Activated gamma-delta T cell (primary cell): ENCODE measurements at regions not wholly inside any gene's neighbourhood (a gene's known extent, or its start where the extent isn't known, plus 50 kb on each side); places are given as distances from the start of the nearest gene placed in this dataset.

Experiments used
- DNase-seq: peaks from one replicate; lab custom pipeline; 2025; lab: John Stamatoyannopoulos, UW

- no peak for DNase-seq
These were observed 687.9 kb upstream of the CITED2 start for GRCh38 chr6:140062043-140063020.

GRCh38 chr6:140061110-140062042 lies 686.9 kb upstream of the CITED2 start:
- no peak for DNase-seq

GRCh38 chr6:140059947-140060346 lies 685.5 kb upstream of the CITED2 start:
- no peak for DNase-seq

DNA sequence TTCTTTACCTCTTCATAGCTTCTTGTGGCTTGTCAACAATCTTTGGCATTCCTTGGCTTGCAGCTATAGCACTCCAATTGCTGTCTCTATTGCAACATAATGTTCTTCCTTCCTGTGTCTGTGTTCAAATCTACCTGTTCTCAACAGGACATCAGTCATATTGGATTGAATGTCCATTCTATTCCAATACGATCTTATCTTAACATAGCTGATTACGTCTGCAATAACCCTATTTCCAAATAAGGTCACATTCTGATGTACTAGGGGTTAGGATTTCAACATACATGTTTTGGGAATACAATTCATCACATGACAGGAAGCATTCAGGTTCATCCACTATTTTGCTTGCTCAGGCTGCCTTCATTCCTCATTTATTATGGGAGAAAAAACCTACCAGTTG lies 684.4 kb upstream of the CITED2 start:
- DNase-seq: no peak

DNA sequence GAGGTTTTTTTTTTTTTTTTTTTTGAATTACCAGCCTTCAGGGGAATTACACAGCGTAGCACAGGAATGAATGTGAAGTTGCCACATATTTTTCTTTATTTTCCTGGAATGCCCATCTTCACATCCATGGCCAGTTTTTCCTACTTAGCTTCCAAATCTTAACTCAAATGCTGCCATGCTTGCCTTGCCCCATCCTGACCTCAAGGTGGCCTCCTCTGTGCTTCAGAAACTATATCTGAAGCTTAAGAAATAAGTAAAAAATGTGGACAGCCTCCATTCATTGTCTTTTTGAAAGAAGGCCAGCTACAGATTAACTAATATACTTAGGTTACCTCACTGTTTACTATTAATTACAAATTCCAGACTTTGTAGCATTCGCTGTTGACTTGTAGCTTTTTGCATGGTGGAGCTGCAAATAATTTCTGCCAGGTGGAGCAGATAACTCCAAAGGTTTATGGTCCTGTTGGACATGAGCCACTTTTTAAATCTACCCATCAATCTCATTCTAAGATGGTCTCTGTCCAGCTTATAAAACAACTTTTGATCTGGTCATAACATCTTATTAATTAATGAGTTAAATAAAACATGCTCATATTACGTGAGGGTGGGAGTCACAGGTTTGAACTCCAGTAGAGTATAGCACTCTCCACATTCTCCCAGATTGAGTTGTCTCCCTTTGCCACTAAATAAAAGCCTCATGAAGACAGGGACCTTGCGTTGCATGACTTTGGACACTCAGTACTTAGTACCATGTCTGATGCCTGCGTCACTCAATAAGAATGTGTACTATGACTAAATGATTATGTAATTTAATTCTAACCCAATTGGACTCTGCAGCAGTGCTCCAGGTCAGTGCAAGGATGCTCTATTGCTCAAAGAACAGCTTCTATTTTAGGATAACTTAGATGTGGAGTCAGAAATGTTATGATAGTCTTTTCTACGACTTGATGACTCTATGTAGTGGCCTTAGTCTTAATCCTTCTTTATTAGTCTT lies 678.6 kb upstream of the CITED2 start:
- no peak for DNase-seq

- no peak for DNase-seq
These were observed 677.4 kb upstream of the CITED2 start for GRCh38 chr6:140051521-140052512.

DNA sequence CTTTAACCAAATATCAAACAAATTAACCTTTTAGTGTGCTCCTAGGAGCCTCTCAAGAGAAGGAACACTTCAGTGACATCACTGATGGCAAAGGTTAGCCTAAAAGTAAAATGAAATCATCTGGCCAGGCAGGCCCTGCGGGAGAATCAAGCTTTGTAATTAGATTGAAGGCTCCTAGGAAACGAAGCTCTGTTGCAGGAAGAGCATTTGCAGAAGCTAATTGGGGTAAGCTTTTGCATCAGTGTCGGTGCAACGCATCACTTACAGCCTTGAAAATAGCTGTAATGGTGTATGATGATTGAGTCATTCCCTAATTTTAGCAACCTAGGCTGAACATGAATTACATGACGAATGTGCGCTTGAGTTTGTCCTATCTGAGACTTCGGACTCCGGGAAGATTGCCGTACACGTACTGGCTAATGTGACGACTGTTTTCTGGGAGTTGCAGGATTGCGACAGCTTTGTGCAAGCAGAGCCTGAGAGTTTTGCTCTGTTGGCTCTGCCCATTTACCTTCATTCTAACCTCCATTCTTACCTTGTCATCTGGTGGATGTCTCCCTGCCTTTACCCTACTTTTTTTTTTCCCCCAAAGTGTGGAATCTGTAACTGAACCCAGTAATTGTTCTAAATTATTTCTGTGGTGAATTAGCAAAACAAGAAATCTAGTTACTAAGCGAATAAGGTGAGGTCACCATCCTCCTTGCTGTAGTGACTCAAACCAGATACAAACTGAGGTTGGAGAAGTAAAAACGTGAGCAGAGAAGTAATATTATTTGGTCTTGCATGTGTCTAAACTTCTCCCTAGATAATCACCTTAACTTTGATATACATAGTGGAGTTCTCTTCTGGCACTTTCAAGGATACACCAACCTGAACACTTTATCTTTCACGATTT lies 675.9 kb upstream of the CITED2 start:
- no peak for DNase-seq

- DNase-seq: no peak
These were observed 674.8 kb upstream of the CITED2 start for GRCh38 chr6:140049251-140049650.

GRCh38 chr6:140048202-140048790 lies 673.8 kb upstream of the CITED2 start:
- DNase-seq: no peak

DNA sequence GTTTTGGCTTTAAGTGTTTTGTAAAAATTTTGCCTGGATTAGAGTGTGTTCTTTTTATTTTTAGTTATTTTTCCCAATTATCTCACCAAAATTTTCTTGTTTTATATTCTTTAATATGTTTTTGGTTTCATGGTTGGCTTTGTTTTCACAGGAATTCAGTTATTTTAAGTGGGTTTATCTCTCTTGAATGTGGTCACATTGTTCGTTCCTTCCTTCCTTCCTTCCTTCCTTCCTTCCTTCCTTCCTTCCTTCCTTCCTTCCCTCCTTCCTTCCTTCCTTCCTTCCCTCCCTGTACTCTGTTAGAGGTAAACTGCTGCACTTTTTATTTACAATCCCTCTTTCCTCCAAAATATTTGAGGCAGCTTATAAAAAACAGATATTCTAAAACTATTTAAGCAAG lies 672.9 kb upstream of the CITED2 start:
- no peak for DNase-seq

DNA sequence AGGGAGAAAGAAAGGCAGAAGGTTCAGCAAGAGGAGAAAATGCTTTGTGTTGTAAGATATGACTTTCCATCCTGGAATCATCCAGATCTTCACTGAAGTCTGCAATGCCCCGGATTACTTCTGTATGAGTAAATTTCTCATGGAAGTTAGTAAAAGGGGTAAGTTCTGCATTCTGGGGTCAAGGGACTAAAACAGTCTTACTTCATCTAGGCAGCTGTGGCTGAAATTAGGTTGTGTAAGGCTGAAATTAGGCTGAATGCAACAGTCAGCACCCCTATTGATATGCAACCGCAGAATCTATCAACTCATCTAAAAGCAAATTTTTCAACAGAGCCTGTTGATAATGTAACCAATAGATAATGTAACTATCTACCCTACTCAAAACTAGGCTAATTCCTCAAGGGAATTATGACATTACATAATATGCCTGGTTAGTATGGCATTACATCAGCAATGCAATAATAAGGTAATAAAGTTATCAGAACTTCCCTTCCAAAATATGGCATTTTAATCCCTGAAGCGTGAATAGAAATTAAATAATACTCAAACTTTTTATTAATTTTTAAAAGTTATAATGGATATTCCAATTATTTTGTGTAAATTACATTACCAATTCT lies 671.7 kb upstream of the CITED2 start:
- DNase-seq: no peak

DNA sequence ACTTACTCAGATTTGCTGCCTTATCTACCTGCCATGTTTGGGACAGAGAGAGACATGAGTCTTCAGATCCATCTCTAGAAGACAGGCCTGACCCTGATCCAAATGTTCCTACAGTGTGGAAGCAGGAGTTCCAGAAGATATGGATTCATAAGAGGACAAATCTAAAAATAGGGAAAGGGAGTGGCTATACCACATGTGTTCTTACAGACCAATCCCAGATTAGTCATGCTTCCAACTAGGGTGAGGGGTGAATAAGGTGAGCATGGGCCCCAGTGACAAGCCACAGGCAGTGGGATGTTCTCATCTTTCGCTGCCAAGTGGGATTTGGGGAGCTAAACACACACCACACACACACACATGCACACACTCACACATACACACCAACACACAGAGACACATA lies 670.7 kb upstream of the CITED2 start:
- DNase-seq: no peak

DNA sequence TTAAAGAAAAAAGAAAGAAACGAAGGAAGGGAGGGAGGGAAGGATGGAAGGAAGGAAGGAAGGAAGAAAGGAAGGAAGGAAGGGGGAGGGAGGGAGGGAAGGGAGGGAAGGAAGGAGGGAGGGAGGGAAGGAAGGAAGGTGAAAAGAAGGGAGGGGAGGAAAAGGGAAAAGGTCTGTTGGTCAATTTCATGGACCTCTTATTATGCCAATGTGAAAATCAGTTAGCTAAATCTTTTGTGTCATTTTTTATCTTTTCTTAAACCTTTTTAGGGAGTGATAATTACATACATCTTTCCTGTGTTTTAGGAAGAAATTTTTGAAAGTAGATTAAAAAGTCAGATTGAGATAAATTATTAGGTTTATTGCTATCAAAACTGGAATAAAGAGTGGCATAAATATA lies 670.2 kb upstream of the CITED2 start:
- no peak for DNase-seq

DNA sequence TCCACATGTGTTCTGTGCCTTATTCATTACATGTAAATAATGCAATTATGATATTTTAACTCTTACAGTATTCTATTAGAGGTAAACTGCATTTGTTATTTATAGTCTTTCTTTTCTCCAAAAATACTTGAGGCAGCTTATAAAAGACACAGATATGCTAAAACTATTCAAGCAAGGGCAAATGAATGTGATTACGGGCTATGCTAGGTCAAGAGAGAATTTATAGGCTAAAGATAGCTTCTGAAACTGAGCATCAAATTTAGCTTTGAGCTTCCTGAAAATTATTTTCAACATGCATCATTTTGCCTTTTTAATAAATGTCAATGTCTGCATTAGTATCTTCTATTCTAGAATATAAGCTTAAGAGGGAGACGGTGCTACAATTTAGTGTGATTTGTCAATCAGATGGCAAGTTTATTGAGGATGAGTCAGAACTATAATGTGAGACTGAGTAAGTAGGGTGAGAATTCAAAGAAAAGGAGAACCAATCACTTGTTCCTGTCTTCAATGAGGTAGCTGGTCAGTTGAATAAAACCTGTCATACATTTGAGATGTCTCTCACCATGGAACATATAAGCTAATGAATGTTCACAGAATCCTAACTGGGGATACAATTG lies 669.4 kb upstream of the CITED2 start:
- no peak for DNase-seq

DNA sequence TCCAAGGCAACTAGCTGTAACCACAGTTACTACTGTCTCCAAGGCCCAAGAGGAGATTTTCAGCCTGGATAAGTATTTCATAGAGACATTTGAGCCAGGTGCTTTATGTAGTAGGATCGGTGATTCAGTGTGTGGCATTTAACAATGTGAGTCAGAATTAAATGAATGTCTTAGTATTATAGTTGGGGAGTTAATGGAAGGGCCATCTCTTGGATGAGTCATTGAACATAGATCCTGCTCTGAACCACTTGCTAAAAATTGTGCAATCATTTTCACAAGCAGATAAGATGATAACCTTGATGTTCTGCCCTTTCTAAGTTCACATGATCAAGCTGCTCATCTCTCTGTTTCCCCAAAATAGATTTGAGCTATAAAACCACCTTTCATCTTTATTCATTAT lies 668.9 kb upstream of the CITED2 start:
- no peak for DNase-seq

- no peak for DNase-seq
These were observed 667.3 kb upstream of the CITED2 start for GRCh38 chr6:140041571-140042332.

DNA sequence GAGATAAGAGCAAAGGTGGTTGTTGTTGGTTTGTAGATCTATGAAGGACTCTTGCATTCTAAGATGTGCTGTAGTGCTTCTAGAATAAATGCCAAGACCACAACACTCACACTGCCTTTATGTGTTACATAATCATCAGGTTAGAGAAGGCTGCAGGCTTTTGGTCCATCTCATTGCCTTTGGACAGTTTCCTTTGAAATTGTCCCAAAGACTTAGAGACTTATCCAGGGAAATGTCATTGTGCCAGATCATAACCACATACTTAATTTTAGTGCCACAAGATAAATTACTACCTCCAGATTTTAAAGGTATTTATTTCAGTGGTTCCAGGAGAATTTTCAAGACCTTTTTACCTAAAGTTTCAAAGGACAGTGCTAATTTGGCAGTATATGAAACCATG lies 666.6 kb upstream of the CITED2 start:
- DNase-seq: no peak
